ENCODE measurements at regions not wholly inside any gene's neighbourhood (a gene's known extent, or its start where the extent isn't known, plus 50 kb on each side); places are given as distances from the start of the nearest gene placed in this dataset.

- TF ChIP-seq CTCF (IDR thresholded peaks at IDR 0.05): no peak
- no peak for TF ChIP-seq ZFX (IDR thresholded peaks at IDR 0.05; ENCODE audit: borderline replicate concordance)
Observed at GRCh38 chr1:192086644-192087043, 71.6 kb upstream of the RGS18 start.

Data from 22Rv1 (cell line).